ENCODE measurements at regions not wholly inside any gene's neighbourhood (a gene's known extent, or its start where the extent isn't known, plus 50 kb on each side); places are given as distances from the start of the nearest gene placed in this dataset.

- TF ChIP-seq POLR2A (IDR thresholded peaks at IDR 0.05) (no peak), POLR2AphosphoS5 (IDR thresholded peaks at IDR 0.05; ENCODE audit: insufficient read depth in 1 of 2, low read depth in 1 of 2) (no peak)
- TF ChIP-seq, protein P1, sequence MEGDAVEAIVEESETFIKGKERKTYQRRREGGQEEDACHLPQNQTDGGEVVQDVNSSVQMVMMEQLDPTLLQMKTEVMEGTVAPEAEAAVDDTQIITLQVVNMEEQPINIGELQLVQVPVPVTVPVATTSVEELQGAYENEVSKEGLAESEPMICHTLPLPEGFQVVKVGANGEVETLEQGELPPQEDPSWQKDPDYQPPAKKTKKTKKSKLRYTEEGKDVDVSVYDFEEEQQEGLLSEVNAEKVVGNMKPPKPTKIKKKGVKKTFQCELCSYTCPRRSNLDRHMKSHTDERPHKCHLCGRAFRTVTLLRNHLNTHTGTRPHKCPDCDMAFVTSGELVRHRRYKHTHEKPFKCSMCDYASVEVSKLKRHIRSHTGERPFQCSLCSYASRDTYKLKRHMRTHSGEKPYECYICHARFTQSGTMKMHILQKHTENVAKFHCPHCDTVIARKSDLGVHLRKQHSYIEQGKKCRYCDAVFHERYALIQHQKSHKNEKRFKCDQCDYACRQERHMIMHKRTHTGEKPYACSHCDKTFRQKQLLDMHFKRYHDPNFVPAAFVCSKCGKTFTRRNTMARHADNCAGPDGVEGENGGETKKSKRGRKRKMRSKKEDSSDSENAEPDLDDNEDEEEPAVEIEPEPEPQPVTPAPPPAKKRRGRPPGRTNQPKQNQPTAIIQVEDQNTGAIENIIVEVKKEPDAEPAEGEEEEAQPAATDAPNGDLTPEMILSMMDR (IDR thresholded peaks at IDR 0.05): no peak
These were observed 190.7 kb upstream of the LMNTD1 start for GRCh38 chr12:25743679-25744215.
